ENCODE measurements at regions not wholly inside any gene's neighbourhood (a gene's known extent, or its start where the extent isn't known, plus 50 kb on each side); places are given as distances from the start of the nearest gene placed in this dataset.
"Not testable (repeated sequence)": the region's sequence is repeated elsewhere in the genome, so short reads cannot be mapped to it uniquely, and the experiment has no call there.

- no peak overlapping the region for H3K4me3 ChIP-seq (ENCODE audit: low read depth, low read length)
- no peaks in the 10 kb centered on the region for H3K9me3 ChIP-seq (ENCODE audit: control insufficient read depth, insufficient read depth, low read length)
- H3K36me3 ChIP-seq (ENCODE audit: control insufficient read depth, insufficient read depth, low read length): no peaks in the 10 kb centered on the region
- H3K9ac ChIP-seq (ENCODE audit: low read depth, low read length): no peak overlapping the region
- H3K27ac ChIP-seq (ENCODE audit: low read depth, low read length): no peak overlapping the region
- H3K4me1 ChIP-seq (ENCODE audit: control insufficient read depth, insufficient read depth, low read length): no peaks in the 10 kb centered on the region
- no peaks in the 10 kb centered on the region for H3K27me3 ChIP-seq (ENCODE audit: control insufficient read depth, insufficient read depth, low read length)
Measured at GRCh38 chr16:66254106-66254505, 112.4 kb upstream of the CDH5 start.

GRCh38 chr16:66251476-66252160, 114.9 kb upstream of the CDH5 start:
- no peaks in the 10 kb centered on the region for H3K9me3 ChIP-seq (ENCODE audit: control insufficient read depth, insufficient read depth, low read length)
- H3K27me3 ChIP-seq (ENCODE audit: control insufficient read depth, insufficient read depth, low read length): no peaks in the 10 kb centered on the region
- no peak overlapping the region for H3K27ac ChIP-seq (ENCODE audit: low read depth, low read length)
- H3K9ac ChIP-seq (ENCODE audit: low read depth, low read length): no peak overlapping the region
- H3K4me1 ChIP-seq (ENCODE audit: control insufficient read depth, insufficient read depth, low read length): no peaks in the 10 kb centered on the region
- H3K4me3 ChIP-seq (ENCODE audit: low read depth, low read length): no peak overlapping the region
- H3K36me3 ChIP-seq (ENCODE audit: control insufficient read depth, insufficient read depth, low read length): no peaks in the 10 kb centered on the region

- H3K9ac ChIP-seq (ENCODE audit: low read depth, low read length): no peak overlapping the region
- no peaks in the 10 kb centered on the region for H3K9me3 ChIP-seq (ENCODE audit: control insufficient read depth, insufficient read depth, low read length)
- H3K4me3 ChIP-seq (ENCODE audit: low read depth, low read length): no peak overlapping the region
- H3K27me3 ChIP-seq (ENCODE audit: control insufficient read depth, insufficient read depth, low read length): no peaks in the 10 kb centered on the region
- H3K27ac ChIP-seq (ENCODE audit: low read depth, low read length): no peak overlapping the region
- no peaks in the 10 kb centered on the region for H3K4me1 ChIP-seq (ENCODE audit: control insufficient read depth, insufficient read depth, low read length)
- H3K36me3 ChIP-seq (ENCODE audit: control insufficient read depth, insufficient read depth, low read length): no peaks in the 10 kb centered on the region
Measured at GRCh38 chr16:66250686-66251431, 115.6 kb upstream of the CDH5 start.

- no peaks in the 10 kb centered on the region for H3K27me3 ChIP-seq (ENCODE audit: control insufficient read depth, insufficient read depth, low read length)
- no peak overlapping the region for H3K9ac ChIP-seq (ENCODE audit: low read depth, low read length)
- H3K9me3 ChIP-seq (ENCODE audit: control insufficient read depth, insufficient read depth, low read length): no peaks in the 10 kb centered on the region
- no peak overlapping the region for H3K4me3 ChIP-seq (ENCODE audit: low read depth, low read length)
- H3K36me3 ChIP-seq (ENCODE audit: control insufficient read depth, insufficient read depth, low read length): no peaks in the 10 kb centered on the region
- H3K4me1 ChIP-seq (ENCODE audit: control insufficient read depth, insufficient read depth, low read length): no peaks in the 10 kb centered on the region
- H3K27ac ChIP-seq (ENCODE audit: low read depth, low read length): no peak overlapping the region
Measured at GRCh38 chr16:66247516-66248481, 118.7 kb upstream of the CDH5 start.

- H3K36me3 ChIP-seq (ENCODE audit: control insufficient read depth, insufficient read depth, low read length): no peaks in the 10 kb centered on the region
- no peak overlapping the region for H3K9ac ChIP-seq (ENCODE audit: low read depth, low read length)
- no peak overlapping the region for H3K4me3 ChIP-seq (ENCODE audit: low read depth, low read length)
- no peaks in the 10 kb centered on the region for H3K27me3 ChIP-seq (ENCODE audit: control insufficient read depth, insufficient read depth, low read length)
- no peaks in the 10 kb centered on the region for H3K4me1 ChIP-seq (ENCODE audit: control insufficient read depth, insufficient read depth, low read length)
- H3K9me3 ChIP-seq (ENCODE audit: control insufficient read depth, insufficient read depth, low read length): no peaks in the 10 kb centered on the region
- no peak overlapping the region for H3K27ac ChIP-seq (ENCODE audit: low read depth, low read length)
Measured at GRCh38 chr16:66245868-66246267, 120.6 kb upstream of the CDH5 start.

- Histone ChIP-seq H3K9ac (ENCODE audit: low read depth, low read length) (no peak overlapping the region), H3K36me3 (ENCODE audit: control insufficient read depth, insufficient read depth, low read length) (no peaks in the 10 kb centered on the region), H3K4me1 (ENCODE audit: control insufficient read depth, insufficient read depth, low read length) (no peaks in the 10 kb centered on the region), H3K9me3 (ENCODE audit: control insufficient read depth, insufficient read depth, low read length) (no peaks in the 10 kb centered on the region), H3K27ac (ENCODE audit: low read depth, low read length) (no peak overlapping the region), H3K27me3 (ENCODE audit: control insufficient read depth, insufficient read depth, low read length) (no peaks in the 10 kb centered on the region), H3K4me3 (ENCODE audit: low read depth, low read length) (no peak overlapping the region)
Measured at GRCh38 chr16:66245072-66245471, 121.4 kb upstream of the CDH5 start.

- H3K4me3 ChIP-seq (ENCODE audit: low read depth, low read length): no peak overlapping the region
Measured at GRCh38 chr16:66242672-66243071, 123.8 kb upstream of the CDH5 start.

GRCh38 chr16:66242206-66242605, 124.3 kb upstream of the CDH5 start:
- not testable (repeated sequence) for H3K4me1 ChIP-seq (ENCODE audit: control insufficient read depth, insufficient read depth, low read length); H3K4me3 ChIP-seq (ENCODE audit: low read depth, low read length); H3K9me3 ChIP-seq (ENCODE audit: control insufficient read depth, insufficient read depth, low read length); H3K9ac ChIP-seq (ENCODE audit: low read depth, low read length); H3K27me3 ChIP-seq (ENCODE audit: control insufficient read depth, insufficient read depth, low read length); H3K27ac ChIP-seq (ENCODE audit: low read depth, low read length); H3K36me3 ChIP-seq (ENCODE audit: control insufficient read depth, insufficient read depth, low read length)

More at GRCh38 chr16:66242672-66243071, 123.8 kb upstream of the CDH5 start:
- no peaks in the 10 kb centered on the region for H3K36me3 ChIP-seq (ENCODE audit: control insufficient read depth, insufficient read depth, low read length)
- H3K9me3 ChIP-seq (ENCODE audit: control insufficient read depth, insufficient read depth, low read length): no peaks in the 10 kb centered on the region; the same call in 1 of the 2 replicates
- no peak overlapping the region for H3K27ac ChIP-seq (ENCODE audit: low read depth, low read length)
- H3K27me3 ChIP-seq (ENCODE audit: control insufficient read depth, insufficient read depth, low read length): no peaks in the 10 kb centered on the region
- H3K4me1 ChIP-seq (ENCODE audit: control insufficient read depth, insufficient read depth, low read length): no peaks in the 10 kb centered on the region
- H3K9ac ChIP-seq (ENCODE audit: low read depth, low read length): no peak overlapping the region

GRCh38 chr16:66240631-66241395, 125.7 kb upstream of the CDH5 start:
- H3K9me3 ChIP-seq (ENCODE audit: control insufficient read depth, insufficient read depth, low read length): no peaks in the 10 kb centered on the region; the same call in 1 of the 2 replicates
- no peak overlapping the region for H3K27ac ChIP-seq (ENCODE audit: low read depth, low read length)
- no peak overlapping the region for H3K4me3 ChIP-seq (ENCODE audit: low read depth, low read length)
- no peak overlapping the region for H3K9ac ChIP-seq (ENCODE audit: low read depth, low read length)
- no peaks in the 10 kb centered on the region for H3K27me3 ChIP-seq (ENCODE audit: control insufficient read depth, insufficient read depth, low read length)
- H3K4me1 ChIP-seq (ENCODE audit: control insufficient read depth, insufficient read depth, low read length): no peaks in the 10 kb centered on the region
- no peaks in the 10 kb centered on the region for H3K36me3 ChIP-seq (ENCODE audit: control insufficient read depth, insufficient read depth, low read length)

- Histone ChIP-seq H3K4me1 (ENCODE audit: control insufficient read depth, insufficient read depth, low read length) (no peaks in the 10 kb centered on the region), H3K9ac (ENCODE audit: low read depth, low read length) (no peak overlapping the region), H3K9me3 (ENCODE audit: control insufficient read depth, insufficient read depth, low read length) (no peaks in the 10 kb centered on the region; the same call in 1 of the 2 replicates), H3K36me3 (ENCODE audit: control insufficient read depth, insufficient read depth, low read length) (no peaks in the 10 kb centered on the region), H3K4me3 (ENCODE audit: low read depth, low read length) (no peak overlapping the region), H3K27ac (ENCODE audit: low read depth, low read length) (no peak overlapping the region), H3K27me3 (ENCODE audit: control insufficient read depth, insufficient read depth, low read length) (no peaks in the 10 kb centered on the region)
Measured at GRCh38 chr16:66240088-66240487, 126.4 kb upstream of the CDH5 start.

Measured in HUES48 (cell line).